ENCODE measurements at regions not wholly inside any gene's neighbourhood (a gene's known extent, or its start where the extent isn't known, plus 50 kb on each side); places are given as distances from the start of the nearest gene placed in this dataset.

DNA sequence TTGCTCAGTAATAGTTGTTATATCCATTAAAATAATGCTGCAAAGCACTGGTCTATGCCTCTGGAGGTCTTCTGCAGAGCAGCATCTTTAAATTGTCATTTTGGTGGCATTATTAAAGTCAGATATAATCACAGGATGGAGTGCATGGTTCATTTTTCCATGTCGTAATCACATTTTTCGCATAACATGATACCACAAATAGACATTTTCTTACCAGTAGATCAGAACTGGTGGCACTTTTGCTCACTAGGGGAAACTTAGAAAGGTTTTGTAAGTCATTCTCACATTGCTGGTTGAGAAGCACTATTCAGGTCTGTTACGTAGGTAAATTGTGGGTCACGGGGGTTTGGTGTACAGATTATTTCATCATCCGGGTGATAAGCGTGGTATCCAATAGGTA lies 484.5 kb upstream of the PRKX start:
- no peak for DNase-seq

DNA sequence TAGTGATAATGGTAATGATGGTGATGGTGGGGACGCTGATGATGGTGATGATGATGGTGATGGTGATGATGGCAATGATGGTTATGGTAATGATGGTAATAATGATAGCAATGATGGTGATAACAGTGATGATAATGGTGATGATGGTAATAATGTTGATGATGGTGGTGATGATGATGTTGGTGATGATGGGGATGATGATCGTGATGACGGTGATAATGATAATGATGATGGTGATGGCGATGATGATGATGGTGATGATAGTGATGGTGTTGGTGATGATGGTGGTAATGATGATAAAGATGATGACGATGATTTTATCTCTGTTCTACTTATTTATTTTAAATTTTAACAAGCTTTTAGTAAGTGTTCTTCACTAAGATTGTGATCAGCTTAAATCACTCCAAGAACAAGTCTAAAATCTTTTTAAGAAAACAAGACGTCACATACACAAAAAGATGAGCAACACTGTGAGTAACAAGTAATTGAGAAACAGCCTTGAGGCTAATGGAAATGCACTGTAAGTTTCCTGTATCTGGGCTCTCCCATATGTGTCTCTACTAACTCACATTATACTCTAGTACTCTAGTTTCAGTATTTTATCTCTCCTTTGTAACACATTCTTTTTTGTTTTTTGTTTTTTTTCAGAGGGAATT lies 480.2 kb upstream of the PRKX start:
- no peak for DNase-seq

DNA sequence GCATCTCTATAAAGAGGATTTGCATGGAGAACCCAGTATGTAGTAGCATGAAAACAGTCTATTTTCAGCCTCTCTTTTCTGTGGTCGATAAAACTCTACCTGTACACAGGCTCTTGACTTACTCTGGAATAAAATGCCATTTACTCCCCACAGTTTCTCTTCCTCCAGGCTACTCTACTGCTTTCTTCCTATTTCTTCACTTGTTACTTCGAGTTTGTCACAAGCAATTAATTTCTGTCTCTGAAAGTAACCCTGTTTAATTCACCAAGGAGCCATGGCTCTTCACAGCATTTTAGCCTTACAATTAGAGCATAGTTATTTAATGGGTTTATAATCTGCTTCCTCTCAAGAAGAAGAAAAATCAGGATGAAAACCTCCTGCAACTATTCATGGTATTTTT lies 472.9 kb upstream of the PRKX start:
- DNase-seq, result no peak

DNA sequence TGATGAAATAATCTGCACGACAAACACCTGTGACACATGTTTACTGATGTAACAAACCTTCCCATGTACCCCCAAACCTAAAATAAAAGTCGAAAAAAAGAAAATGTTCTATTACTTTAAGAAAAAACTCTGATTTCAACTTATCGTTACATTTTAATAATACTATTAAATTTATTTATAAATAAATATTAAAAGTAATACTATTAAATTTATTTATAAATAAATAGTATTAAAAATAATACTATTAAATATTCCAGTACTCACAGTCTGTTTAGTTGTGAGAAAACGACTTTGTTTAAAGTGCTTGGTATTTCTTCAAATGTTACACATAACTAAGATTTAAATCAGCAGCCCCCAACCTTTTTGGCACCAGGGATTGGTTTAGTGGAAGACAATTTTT lies 471.6 kb upstream of the PRKX start:
- no peak for DNase-seq

DNA sequence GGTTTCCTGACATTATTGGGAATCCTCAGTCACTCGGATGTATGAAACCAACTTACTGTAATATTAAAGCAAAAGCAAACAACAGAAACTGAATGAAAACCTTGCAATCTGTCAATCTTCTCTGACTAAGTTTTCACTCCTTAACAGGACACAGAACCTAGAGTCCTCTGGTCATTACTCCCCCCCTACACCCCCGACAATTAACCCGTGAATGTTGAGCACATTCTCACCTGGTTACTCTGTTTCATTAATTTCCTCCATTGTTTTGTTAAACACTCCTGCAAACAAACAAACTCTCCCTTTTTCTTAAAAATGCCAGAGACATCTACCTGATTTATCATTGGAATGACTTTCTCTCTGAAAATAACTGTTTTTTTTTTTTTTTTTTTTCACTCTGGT lies 469.0 kb upstream of the PRKX start:
- DNase-seq, result no peak

DNA sequence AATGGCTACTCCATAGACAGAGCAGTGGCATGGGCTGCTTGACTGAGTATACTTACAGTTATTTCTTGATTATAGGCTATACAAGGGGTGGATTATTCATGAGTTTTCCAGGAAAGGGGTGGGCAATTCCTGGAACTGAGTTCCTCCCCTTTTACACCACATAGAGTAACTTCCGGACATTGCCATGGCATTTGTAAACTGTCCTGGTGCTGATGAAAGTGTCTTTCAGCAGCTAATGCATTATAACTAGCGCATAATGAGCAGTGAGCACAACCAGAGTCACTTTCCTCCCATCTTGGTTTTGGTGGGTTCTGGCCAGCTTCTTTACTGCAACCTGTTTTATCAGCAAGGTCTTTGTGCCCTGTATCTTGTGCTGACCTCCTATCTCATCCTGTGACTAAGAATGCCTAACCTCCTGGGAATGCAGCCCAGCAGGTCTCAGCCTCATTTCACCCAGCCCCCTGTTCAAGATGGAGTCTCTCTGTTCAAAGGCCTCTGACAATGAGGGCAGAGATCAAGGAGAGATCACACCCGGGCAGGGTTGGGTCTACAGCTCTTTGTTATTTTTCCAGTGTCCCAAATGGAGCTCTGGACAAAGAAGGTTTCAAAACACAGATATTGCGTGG lies 468.4 kb upstream of the PRKX start:
- no peak for DNase-seq

DNA sequence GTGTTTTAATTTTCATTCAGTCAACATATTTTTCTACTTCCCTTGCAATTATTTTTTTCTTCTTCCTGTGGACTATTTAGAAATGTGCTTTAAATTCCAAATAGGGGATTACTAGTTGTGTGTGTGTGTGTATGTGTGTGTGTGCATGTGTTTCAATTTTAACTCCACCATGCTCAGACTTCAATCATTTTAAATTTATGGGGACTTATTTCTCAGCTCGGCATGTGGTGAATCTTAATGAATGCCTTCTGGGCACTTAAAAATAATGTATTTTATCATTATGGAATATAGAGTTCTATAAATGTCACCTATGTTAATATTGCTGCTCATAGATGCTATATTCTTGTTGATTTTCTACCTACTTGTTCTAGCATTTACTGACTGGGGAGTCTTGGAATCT lies 465.6 kb upstream of the PRKX start:
- no peak for DNase-seq

DNA sequence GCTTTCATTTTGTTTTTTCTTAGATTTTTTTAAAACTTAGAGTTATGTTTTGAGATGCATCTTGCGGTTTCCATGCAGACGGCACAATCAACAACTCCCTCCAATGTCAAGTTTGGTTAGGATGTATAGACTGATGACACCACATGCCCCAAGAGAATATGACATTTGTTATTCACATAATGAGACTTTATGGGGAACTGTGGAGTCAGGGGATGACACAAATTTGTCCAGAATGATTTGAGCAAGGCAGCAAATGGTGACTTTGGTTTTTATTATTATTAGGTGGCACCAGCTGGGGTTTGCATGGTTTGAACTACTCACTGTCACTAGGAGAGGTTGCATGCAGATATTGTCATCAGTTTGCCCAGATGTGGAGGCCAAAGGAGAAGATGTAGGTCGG lies 461.8 kb upstream of the PRKX start:
- DNase-seq, result no peak

DNA sequence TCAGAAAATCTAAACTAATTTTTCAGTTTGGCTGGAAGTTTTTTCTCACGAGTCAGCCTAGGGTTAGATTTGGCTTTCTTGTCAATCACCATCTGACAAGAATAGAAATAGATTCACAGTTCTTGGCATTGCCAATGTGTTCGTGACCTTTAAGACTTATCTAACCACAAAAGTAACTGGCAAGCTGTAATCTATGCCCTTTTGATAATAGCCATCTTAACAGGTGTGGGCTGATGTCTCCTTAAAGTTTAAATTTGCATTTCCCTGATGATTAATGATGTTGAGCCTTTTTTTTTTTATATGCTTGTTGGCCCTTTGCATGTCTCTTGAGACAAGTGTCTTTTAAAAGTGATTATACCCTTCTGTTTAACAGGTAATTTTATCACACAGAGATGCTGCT lies 460.3 kb upstream of the PRKX start:
- DNase-seq, result no peak

DNA sequence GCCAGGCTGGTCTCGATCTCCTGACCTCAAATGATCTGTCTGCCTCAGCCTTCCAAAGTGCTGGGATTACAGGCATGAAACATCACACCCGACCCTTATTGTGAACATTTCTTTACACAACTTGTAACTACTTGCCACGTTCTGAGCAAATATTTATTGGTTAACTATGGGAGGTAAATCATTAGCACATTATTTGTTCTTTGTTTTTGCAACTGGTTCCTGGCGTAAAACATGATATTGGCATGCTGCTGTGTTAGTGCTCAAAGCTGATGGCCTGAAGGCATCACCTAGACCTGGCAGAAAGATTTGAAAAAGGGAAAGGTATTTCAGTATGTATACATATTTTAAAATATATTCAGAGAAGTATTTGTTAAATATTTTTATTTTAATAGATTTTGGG lies 438.3 kb upstream of the PRKX start:
- DNase-seq, result no peak

DNA sequence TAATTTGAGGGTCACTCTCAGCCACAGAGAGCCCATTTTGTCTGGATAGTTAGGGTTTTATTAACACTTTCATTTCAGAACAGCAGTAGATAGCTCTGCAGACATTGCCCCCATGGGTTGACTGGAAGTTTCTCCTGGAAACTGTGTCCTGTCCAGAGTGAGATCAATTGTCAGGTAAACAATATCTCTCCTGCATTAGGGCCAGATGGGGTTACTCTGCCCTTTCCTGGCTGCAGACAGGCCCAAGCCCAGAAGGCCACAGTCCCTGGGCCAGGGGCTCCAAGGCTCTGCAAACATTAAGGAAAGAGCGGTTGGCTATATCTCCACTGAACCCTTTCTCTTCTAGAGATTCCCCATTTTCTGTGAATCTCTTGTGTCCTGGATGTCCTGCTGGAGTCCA lies 436.8 kb upstream of the PRKX start:
- no peak for DNase-seq

DNA sequence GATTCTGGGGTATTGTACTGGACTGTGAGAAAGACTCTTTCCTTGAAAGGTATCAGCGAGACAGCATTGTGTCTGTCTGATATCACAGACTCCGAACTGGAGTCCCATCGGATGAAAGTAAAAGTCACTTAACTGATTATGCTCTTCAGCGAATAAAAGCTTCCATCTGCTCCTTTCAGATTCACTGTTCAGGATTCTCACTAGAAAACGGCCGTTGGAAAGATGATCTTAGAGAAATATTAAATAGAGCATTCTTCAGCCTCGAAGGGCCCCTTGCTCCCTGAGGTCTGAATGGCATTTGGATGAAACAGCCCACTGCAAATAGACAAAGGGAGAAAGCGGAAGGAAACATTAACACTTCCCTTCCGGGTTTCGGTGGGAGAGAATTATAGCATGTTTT lies 416.2 kb upstream of the PRKX start:
- no peak for DNase-seq

DNA sequence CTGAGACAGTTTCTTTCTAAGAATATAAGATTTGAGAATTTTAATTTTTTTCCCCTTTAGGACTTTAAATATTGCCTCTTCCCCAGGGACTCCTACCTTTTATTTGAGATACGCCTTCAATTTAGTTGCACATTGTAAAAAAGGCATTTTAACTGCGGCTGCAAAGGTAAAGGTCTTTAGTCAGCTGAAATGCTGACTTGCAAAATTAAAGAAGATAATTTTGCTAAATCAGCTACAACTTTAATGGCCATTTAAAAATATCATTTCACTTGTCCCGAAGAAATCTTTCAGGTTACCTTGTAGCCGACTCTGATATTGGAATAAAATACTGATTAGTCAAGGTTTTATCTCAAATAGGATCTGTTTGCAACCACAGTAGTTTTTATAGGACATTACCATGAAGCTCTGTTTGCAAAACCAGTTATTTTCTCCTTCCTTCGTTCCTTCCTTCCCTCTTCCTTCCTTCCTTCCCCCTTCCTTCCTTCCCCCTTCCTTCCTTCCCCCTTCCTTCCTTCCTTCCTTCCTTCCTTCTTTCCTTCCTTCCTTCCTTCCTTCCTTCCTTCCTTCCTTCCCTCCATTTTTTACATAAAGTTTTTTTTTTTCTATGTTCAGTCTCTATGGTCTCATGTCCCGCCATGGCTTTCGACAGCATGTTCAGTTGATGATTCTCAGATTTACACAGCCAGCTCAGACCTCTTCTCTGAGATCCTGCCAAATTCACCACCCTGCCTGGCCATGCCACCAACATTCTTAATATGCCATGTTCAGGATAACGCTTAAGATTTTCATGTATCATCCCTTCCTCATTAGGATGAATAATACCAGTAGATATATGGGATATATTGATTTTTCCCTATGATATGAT lies 405.4 kb upstream of the PRKX start:
- DNase-seq, result no peak

DNA sequence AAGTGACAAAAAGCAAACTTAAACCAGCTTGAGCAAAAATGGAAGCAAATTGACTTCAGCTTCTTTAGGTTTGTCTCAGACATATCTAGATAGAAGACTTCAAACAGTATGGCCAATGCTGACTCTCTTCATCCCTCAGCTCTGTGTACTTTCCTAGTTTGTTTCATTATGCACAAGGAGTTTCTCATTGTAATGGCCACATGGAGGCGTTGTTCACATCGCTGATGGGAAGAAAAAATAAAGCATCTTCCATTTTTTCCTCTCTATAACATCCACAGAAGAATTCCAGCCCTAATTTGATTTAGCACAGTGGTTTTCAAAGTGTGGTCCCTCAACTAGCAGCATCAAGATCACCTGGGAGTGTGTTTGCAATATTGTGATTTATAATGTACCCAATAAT lies 397.5 kb upstream of the PRKX start:
- no peak for DNase-seq

DNA sequence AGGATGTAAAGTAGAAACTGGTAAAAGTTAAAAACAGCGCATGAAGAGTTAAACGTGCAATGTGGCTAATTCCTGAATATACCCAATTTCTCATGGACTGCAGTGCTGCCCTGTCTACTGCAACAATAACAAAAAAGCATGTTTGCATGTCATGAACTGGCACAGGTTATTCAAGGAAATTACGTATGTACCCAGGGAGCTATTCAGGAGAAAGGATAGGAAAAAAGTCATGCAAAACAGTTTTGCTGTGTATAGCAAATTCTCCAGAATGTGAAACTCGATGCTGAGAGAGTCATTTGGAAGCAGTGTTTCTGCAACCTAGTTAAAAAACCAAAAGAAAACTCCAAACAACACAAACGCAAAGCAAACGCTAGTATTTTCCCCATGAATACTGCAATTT lies 381.5 kb upstream of the PRKX start:
- no peak for DNase-seq

DNA sequence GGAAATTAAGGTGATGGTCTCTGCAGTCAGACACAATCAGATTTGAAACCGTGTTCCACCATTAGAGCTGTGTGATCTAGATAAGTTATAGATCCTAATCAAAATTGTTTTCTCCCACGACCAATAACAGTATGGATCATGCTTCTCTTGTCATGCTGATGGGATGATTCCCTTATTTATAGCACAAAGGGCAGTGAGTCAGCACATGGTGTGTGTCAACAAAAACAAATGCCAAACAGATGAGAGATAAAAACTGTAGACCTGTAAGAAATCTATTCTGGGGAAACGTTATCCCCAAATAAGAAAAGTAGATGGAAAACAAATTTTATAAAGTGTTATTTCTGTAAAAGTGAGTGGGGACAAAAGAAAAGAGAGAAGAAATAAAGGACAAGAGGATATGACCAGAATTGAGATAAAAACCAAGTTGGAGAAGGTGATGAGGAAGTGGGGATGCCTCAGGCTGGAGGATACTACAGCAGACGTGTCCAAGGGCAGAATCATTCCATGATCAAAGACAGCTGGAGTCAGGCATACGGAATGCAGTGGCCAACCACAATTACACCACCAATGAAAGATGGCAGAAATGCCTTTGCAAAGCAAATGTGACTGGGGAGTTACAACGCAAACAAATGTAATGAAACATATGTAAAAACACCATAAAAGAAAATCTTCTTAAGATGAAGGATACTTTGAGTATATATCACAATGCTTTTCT lies 377.8 kb upstream of the PRKX start:
- DNase-seq, result no peak

DNA sequence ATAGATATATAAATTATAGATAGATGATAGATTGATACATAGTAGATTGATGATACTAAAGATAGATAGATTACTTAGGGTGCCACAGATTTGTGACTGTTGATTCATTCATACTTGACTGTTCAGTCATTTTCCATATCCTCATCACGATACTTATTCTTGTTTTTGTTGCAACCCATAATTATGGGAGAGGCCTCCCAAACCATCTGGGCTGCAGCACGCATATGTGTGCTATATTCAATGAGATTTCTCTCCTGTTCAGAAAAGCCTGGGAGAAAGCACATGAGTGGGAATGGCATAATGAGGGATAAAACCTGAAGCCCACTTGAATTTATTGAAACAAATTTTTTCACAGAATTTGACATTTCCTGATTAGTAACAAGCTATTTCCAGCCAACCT lies 346.4 kb upstream of the PRKX start:
- DNase-seq, result no peak

DNA sequence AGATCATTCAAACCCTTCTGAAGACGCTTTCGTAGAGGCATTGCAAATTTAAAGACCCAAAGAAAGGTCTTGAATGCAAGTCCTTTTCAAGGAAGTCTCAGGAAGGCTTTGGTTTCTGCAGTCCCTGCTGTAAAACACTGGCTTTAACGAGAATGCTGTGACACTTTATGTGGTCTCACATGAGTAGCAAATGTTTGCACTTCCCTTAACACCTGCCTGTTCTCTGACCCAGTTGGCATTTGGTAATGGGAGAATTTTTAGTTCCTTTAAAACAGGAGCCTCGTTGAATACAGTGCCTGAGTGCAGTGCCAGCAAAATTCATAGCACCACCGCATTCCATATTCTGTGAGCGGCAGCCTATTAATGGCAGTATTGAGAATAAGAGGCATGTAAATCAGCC lies 330.5 kb upstream of the PRKX start:
- DNase-seq, result no peak

DNA sequence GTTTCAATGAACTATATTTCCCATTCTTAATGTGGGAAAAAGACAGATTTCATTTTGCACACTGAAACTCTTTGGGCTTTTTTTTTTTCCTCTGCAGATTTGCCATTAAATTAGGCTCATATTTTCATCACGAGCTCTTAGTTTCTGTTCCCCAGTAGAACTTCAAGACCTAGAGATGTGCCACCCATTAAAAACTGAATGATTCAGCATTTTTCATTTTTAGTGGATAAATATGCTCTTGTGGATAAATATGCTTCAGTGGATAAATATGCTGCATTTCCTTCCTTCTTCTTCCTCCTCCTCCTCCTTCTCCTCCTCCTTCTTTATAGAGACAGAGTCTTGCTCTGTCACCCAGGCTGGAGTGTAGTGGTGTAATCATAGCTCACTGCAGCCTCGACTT lies 322.4 kb upstream of the PRKX start:
- DNase-seq, result no peak

DNA sequence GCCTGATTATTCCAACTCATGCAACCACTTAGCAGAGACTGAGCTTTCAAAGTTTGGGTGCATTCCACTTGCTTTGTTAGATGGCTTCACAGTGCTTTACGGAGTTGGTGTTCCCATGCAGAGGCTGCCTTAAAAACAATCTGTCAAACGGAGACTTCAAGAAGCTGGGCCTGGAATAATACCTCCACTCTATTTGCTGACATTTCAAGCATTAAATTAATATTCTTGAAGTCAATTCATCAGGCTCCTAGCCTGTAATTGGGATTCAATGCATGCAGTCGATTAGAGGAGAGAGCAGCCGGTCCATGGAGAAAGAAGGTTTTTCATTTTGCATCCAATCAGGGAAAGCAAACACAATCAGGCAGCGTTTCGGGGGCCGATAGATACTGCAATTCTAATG lies 314.7 kb upstream of the PRKX start:
- DNase-seq, result no peak

DNA sequence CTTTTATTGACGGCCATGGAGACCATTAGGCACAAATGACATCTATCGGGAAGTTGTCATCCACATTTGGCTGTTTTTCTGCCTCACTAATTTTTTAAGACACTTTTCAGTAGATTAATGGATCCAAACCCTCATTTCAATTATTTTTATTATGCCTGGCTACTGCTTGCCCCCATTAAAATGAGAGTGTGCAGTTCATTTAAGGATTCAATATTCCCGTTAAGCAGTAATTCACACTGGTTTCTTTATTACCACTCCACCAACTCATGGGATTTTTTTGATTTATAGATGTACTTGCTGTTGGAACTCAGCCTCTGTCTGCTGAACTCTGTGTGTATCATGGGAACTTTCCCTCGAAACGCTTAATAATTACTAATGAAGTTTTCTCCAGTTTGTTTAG lies 291.8 kb upstream of the PRKX start:
- no peak for DNase-seq

DNA sequence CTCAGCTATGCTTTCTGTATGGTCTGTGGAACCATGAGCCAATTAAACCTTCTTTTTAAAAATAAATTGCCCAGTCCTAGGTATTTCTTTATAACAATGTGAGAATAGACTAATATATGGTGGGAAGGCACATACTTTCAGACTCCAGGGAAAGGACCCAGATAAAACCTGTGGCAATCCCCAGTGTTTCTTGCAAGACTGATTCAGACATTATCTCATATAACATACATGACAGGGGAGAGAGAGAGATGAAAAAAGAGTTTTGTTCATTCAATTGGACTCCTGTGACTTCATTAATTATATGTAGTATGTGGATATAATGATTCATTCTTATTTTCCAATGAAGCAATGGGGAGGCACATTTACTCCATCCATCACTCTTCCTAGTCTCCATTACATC lies 291.4 kb upstream of the PRKX start:
- no peak for DNase-seq

DNA sequence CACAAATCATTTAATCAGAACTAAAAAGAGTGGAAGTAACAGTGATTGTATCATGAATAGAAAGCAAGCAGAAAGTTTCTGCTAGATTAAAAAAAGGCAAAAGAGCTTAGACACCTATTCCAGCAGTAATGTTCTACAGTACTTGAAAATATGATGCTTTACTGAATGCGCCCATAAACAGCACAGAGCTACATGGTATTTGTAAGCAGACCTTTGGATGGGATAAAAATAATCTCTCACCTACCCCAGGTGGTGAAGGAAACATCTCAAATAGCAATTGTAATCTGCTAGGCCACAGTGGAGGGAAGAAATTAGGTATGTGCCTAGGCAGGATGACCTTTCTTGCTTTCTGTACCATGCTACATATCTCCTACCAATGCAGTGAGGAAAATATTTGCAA lies 280.9 kb upstream of the PRKX start:
- no peak for DNase-seq

DNA sequence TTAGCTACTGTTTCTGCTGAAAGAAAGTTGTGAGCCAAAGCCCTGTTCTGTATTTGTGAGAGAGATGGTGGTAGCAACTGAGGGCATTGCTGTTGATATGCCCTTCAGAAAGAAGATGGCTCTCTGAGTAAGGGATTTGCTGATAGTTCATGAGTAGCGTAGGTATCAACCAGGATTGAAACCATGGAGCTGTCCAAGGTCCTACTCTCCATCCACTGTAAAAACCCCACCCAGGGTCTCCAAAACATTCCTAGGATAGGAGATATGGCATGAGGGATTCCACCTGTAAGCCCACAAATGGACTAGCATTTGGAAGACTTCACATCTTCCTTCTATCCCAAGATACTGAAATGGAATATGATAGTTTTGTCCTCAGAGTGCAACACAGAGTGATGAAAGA lies 277.1 kb upstream of the PRKX start:
- DNase-seq, result no peak
